ENCODE measurements at regions not wholly inside any gene's neighbourhood (a gene's known extent, or its start where the extent isn't known, plus 50 kb on each side); places are given as distances from the start of the nearest gene placed in this dataset.
A peak's percentile ranks its signal among the peaks of the same experiment; 100 is the strongest.

GRCh38 chr5:3313569-3313968 lies 282.1 kb upstream of the IRX1 start:
- no peaks in the 10 kb centered on the region for H3K36me3 ChIP-seq
- H3K4me1 ChIP-seq: no peaks in the 10 kb centered on the region
- no peak overlapping the region for H3K4me3 ChIP-seq
- no peak overlapping the region for H3K27ac ChIP-seq
- WGBS, 2 donors: 86 to 91% methylated on average over 4 of the region's 4 CpGs
- H3K9me3 ChIP-seq: peaks cover 0 to 13% (median 0%) of the 10 kb centered on the region in 4 donors
- no peak for ATAC-seq (ENCODE audit: low FRiP score in 2 of 2)
- TF ChIP-seq EP300 (IDR thresholded peaks at IDR 0.05) (no peak), POLR2AphosphoS5 (IDR thresholded peaks at IDR 0.05) (no peak), POLR2A (IDR thresholded peaks at IDR 0.05) (no peak)
- TF ChIP-seq, protein P1, sequence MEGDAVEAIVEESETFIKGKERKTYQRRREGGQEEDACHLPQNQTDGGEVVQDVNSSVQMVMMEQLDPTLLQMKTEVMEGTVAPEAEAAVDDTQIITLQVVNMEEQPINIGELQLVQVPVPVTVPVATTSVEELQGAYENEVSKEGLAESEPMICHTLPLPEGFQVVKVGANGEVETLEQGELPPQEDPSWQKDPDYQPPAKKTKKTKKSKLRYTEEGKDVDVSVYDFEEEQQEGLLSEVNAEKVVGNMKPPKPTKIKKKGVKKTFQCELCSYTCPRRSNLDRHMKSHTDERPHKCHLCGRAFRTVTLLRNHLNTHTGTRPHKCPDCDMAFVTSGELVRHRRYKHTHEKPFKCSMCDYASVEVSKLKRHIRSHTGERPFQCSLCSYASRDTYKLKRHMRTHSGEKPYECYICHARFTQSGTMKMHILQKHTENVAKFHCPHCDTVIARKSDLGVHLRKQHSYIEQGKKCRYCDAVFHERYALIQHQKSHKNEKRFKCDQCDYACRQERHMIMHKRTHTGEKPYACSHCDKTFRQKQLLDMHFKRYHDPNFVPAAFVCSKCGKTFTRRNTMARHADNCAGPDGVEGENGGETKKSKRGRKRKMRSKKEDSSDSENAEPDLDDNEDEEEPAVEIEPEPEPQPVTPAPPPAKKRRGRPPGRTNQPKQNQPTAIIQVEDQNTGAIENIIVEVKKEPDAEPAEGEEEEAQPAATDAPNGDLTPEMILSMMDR (IDR thresholded peaks at IDR 0.05): no peak
- DNase-seq: no peak
- H3K27me3 ChIP-seq: no peaks in the 10 kb centered on the region

DNA sequence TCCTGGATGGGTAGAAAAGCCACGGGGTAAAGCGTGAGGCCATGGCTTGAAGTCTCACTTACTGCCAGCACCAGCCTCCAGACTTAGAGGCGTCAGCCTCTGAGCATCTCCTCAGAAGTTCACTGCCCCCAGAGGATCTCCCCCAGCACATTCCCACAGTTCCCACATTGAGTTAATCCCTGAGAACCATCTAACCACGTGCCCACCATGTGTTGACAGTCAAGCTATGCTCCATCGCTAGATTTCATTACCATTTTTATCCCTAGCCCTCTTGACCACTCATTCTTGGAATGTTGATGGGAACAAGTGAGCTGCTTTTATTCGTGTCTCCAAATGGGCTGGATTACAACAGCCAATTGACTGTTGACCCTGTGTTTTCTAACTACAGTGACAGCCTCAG lies 283.3 kb upstream of the IRX1 start:
- TF ChIP-seq POLR2A (IDR thresholded peaks at IDR 0.05): no peak
- no peaks in the 10 kb centered on the region for H3K4me1 ChIP-seq
- no peaks in the 10 kb centered on the region for H3K36me3 ChIP-seq
- no peaks in the 10 kb centered on the region for H3K27me3 ChIP-seq
- 74 to 80% methylated on average over 6 of the region's 6 CpGs for WGBS, 2 donors
- peaks cover 0 to 13% (median 0%) of the 10 kb centered on the region in 4 donors for H3K9me3 ChIP-seq
- ATAC-seq (ENCODE audit: low FRiP score in 2 of 2) (no peak), DNase-seq (no peak)
- no peak overlapping the region for H3K4me3 ChIP-seq
- H3K27ac ChIP-seq: no peak overlapping the region

DNA sequence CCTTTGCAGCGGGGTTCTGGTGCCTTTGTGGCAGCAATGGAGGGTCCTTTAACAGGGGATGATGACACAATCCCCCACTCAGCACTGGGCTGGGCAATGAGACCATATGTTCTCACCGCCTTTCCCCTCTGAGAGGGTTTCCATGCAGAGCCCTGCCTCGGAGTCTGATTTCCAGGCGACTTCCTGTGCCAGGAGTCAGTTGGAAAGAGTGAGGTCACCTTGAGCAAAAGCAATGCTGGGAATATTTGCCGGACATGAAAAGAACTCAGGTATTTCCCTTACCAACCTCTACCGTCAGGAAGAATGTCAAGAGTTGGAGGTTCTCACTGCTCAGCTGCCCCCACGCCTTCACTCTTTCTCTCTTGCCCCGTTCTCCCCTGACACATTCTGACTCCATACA lies 284.2 kb upstream of the IRX1 start:
- no peaks in the 10 kb centered on the region for H3K4me1 ChIP-seq
- H3K9me3 ChIP-seq: peaks cover 0 to 13% (median 0%) of the 10 kb centered on the region in 4 donors
- ATAC-seq (ENCODE audit: low FRiP score in 2 of 2) (no peak), DNase-seq (no peak)
- no peaks in the 10 kb centered on the region for H3K27me3 ChIP-seq
- 79 to 83% methylated on average over 8 of the region's 8 CpGs for WGBS, 2 donors
- TF ChIP-seq EP300 (IDR thresholded peaks at IDR 0.05) (no peak), POLR2AphosphoS5 (IDR thresholded peaks at IDR 0.05) (no peak), POLR2A (IDR thresholded peaks at IDR 0.05) (no peak)
- TF ChIP-seq, protein P1 (IDR thresholded peaks at IDR 0.05): no peak
- no peak overlapping the region for H3K4me3 ChIP-seq
- H3K36me3 ChIP-seq: no peaks in the 10 kb centered on the region
- H3K27ac ChIP-seq: no peak overlapping the region

GRCh38 chr5:3310541-3311261 lies 284.9 kb upstream of the IRX1 start:
- no peak for ATAC-seq (ENCODE audit: low FRiP score in 2 of 2)
- DNase-seq: peak in 1 of 2 donors; percentile 75
- Histone ChIP-seq H3K36me3 (no peaks in the 10 kb centered on the region), H3K27me3 (no peaks in the 10 kb centered on the region), H3K4me1 (no peaks in the 10 kb centered on the region), H3K4me3 (no peak overlapping the region), H3K9me3 (peaks cover 0 to 13% (median 0%) of the 10 kb centered on the region in 4 donors), H3K27ac (no peak overlapping the region)
- TF ChIP-seq POLR2AphosphoS5 (IDR thresholded peaks at IDR 0.05): no peak
- WGBS, 2 donors: 73 to 74% methylated on average over 26 of the region's 26 CpGs

DNA sequence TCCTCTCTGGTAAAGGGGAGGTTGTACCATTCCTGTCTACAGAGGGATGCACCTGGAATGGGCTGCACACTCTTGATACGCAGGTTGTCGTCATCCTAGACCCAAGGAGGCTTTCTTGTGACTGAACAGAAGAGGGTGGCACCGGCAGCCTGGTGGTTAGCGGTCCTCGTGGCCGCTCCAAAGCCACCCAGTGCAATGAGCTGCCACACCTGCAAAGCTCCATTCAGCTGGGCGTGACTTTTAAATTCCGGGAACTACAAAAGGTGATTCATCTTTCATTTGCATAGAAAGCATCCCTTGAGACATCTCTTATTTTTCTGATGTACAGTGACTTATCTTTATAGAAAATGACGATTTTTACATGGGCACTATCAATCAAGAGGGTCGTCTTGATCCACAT lies 286.1 kb upstream of the IRX1 start:
- Histone ChIP-seq H3K27ac (no peak overlapping the region), H3K27me3 (no peaks in the 10 kb centered on the region), H3K4me3 (no peak overlapping the region), H3K9me3 (peaks cover 0 to 13% (median 0%) of the 10 kb centered on the region in 4 donors), H3K4me1 (no peaks in the 10 kb centered on the region), H3K36me3 (no peaks in the 10 kb centered on the region)
- no peak for DNase-seq
- 84 to 86% methylated on average over 9 to 10 of the region's 10 CpGs for WGBS, 2 donors
- ATAC-seq (ENCODE audit: low FRiP score in 2 of 2): no peak
- TF ChIP-seq, protein P1 (IDR thresholded peaks at IDR 0.05): no peak
- no peak for TF ChIP-seq POLR2A (IDR thresholded peaks at IDR 0.05)
- TF ChIP-seq POLR2AphosphoS5 (IDR thresholded peaks at IDR 0.05): no peak
- TF ChIP-seq EP300 (IDR thresholded peaks at IDR 0.05): no peak
